Liver (tissue), 3 donors: ENCODE measurements at regions not wholly inside any gene's neighbourhood (a gene's known extent, or its start where the extent isn't known, plus 50 kb on each side); places are given as distances from the start of the nearest gene placed in this dataset.

Experiments
- JUND ChIP-seq, 2 donors: IDR thresholded peaks; 2 replicates each; pipeline ENCODE4 v1.6.1; 2016; ENCODE audit warnings: antibody characterized with exemption in 2 of 2
- TF ChIP-seq, protein P1 (sequence below): fragments of 150-350 bp; IDR thresholded peaks from 2 replicates; pipeline ENCODE4 v1.5.1; 2017; ENCODE audit warnings: improper control_type of control experiment, low read depth, low read length; ENCODE audit not compliant: missing input control
- donor health status: healthy.
- donor health status: healthy.

DNA sequence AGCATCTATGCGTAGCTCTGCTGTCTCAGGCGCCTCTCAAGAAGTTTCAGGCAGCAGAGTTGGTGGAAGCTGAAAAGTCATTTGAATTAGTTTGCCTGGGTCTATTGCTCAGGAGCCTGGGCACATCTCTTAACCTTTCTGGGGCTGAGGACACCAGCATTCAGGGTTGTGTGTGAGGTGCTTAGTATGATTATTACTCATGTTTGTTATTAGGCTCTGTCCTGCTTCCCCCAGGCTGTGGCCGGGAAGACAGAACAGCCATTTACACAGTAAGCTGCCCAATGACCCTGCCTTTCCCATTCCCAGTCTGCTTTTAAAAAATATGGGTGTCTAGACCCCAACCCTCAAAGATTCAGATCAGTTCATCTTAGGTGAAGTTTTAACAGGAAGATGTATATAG lies 53.9 kb upstream of the CACNA1E start:
- TF ChIP-seq, protein P1, sequence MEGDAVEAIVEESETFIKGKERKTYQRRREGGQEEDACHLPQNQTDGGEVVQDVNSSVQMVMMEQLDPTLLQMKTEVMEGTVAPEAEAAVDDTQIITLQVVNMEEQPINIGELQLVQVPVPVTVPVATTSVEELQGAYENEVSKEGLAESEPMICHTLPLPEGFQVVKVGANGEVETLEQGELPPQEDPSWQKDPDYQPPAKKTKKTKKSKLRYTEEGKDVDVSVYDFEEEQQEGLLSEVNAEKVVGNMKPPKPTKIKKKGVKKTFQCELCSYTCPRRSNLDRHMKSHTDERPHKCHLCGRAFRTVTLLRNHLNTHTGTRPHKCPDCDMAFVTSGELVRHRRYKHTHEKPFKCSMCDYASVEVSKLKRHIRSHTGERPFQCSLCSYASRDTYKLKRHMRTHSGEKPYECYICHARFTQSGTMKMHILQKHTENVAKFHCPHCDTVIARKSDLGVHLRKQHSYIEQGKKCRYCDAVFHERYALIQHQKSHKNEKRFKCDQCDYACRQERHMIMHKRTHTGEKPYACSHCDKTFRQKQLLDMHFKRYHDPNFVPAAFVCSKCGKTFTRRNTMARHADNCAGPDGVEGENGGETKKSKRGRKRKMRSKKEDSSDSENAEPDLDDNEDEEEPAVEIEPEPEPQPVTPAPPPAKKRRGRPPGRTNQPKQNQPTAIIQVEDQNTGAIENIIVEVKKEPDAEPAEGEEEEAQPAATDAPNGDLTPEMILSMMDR = no peak
- no peak for TF ChIP-seq JUND (IDR thresholded peaks at IDR 0.05)
